ENCODE measurements at regions not wholly inside any gene's neighbourhood (a gene's known extent, or its start where the extent isn't known, plus 50 kb on each side); places are given as distances from the start of the nearest gene placed in this dataset.

DNA sequence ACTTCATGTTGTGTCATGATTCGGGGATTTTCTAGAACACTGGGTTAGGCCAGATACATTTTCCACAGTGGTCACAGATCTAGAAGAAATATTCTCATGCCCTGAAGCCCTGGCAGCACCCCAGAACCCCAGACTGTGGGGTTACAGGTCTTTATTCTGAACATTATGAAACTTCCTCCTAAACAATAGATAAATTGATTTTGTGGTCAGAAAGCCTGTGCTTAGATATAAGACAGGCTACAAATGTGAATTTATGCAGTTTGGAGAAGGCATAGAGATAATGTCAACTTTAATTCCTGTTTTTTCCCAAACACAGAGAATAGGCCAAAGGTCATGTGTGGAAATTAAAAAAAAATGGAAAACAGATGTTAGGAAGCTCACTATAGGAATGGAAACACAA, 492.9 kb downstream of the SPRY1 start:
- TF ChIP-seq, protein P1, sequence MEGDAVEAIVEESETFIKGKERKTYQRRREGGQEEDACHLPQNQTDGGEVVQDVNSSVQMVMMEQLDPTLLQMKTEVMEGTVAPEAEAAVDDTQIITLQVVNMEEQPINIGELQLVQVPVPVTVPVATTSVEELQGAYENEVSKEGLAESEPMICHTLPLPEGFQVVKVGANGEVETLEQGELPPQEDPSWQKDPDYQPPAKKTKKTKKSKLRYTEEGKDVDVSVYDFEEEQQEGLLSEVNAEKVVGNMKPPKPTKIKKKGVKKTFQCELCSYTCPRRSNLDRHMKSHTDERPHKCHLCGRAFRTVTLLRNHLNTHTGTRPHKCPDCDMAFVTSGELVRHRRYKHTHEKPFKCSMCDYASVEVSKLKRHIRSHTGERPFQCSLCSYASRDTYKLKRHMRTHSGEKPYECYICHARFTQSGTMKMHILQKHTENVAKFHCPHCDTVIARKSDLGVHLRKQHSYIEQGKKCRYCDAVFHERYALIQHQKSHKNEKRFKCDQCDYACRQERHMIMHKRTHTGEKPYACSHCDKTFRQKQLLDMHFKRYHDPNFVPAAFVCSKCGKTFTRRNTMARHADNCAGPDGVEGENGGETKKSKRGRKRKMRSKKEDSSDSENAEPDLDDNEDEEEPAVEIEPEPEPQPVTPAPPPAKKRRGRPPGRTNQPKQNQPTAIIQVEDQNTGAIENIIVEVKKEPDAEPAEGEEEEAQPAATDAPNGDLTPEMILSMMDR (IDR thresholded peaks at IDR 0.05), result no peak
- TF ChIP-seq EZH2phosphoT487 (IDR thresholded peaks at IDR 0.05; ENCODE audit: borderline replicate concordance, low read depth) (no peak), POLR2AphosphoS5 (IDR thresholded peaks at IDR 0.05; ENCODE audit: low read depth, low read length) (peak; percentile 91), RAD21 (IDR thresholded peaks at IDR 0.05; ENCODE audit: low read length) (peak; percentile 0; the same call in 1 of the 2 replicates), ELF1 (IDR thresholded peaks at IDR 0.05) (no peak), EP300 (IDR thresholded peaks at IDR 0.05; ENCODE audit: borderline replicate concordance in 1 of 2, low read depth in 1 of 2, low read length in 1 of 2) (peak; percentile 88 to 98), CHD2 (IDR thresholded peaks at IDR 0.05; ENCODE audit: low read length, partially characterized antibody) (no peak), SIN3A (IDR thresholded peaks at IDR 0.05; ENCODE audit: borderline replicate concordance, low read depth, low read length) (no peak), JUND (IDR thresholded peaks at IDR 0.05) (peak; percentile 71)
- TF ChIP-seq, protein P2, sequence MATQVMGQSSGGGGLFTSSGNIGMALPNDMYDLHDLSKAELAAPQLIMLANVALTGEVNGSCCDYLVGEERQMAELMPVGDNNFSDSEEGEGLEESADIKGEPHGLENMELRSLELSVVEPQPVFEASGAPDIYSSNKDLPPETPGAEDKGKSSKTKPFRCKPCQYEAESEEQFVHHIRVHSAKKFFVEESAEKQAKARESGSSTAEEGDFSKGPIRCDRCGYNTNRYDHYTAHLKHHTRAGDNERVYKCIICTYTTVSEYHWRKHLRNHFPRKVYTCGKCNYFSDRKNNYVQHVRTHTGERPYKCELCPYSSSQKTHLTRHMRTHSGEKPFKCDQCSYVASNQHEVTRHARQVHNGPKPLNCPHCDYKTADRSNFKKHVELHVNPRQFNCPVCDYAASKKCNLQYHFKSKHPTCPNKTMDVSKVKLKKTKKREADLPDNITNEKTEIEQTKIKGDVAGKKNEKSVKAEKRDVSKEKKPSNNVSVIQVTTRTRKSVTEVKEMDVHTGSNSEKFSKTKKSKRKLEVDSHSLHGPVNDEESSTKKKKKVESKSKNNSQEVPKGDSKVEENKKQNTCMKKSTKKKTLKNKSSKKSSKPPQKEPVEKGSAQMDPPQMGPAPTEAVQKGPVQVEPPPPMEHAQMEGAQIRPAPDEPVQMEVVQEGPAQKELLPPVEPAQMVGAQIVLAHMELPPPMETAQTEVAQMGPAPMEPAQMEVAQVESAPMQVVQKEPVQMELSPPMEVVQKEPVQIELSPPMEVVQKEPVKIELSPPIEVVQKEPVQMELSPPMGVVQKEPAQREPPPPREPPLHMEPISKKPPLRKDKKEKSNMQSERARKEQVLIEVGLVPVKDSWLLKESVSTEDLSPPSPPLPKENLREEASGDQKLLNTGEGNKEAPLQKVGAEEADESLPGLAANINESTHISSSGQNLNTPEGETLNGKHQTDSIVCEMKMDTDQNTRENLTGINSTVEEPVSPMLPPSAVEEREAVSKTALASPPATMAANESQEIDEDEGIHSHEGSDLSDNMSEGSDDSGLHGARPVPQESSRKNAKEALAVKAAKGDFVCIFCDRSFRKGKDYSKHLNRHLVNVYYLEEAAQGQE (IDR thresholded peaks at IDR 0.05; ENCODE audit: low read depth, low read length), result no peak
- TF ChIP-seq, protein P3, sequence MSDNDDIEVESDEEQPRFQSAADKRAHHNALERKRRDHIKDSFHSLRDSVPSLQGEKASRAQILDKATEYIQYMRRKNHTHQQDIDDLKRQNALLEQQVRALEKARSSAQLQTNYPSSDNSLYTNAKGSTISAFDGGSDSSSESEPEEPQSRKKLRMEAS (IDR thresholded peaks at IDR 0.05; ENCODE audit: low read depth), result no peak

Data from SK-N-SH (cell line).